ENCODE measurements at regions not wholly inside any gene's neighbourhood (a gene's known extent, or its start where the extent isn't known, plus 50 kb on each side); places are given as distances from the start of the nearest gene placed in this dataset.

DNA sequence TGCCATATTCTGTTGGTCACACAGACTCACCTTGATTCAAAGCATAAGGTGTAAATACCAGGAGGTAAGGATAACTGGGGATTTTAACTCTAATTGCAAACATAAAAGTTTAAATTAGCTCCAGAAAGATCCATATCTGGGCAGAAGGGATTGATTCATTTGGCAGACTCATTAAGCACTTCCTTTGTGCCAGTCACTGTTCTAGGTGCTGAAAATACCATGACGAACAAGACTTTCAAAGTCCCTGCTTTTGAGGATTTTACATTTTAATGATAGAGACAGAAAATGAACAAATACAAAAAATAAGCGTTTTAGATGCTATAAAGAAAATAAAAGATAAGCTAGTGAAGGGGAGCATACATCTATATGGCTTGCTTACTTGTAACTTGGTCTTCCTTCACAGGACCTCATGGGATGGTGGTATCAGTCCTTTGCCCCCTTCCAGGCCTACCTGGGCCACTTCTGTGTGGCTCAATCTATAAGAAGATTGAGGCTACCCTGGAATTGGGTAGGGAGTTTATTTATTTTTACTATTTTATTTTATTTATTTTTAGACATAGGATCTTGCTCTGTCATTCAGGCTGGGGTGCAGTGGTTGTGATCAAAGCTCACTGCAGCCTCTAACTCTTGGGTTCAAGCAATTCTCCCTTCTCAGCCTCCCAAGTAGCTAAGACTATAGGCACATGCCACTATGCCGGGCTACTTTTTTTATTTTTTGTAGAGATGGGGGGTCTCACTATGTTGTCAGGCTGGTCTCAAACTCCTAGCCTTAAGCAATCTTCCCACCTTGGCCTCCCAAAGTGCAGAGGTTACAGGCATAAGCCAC, 212.8 kb downstream of the MYCN start:
- Histone ChIP-seq H3K9me3 (ENCODE audit: control insufficient read depth, low read depth, low read length) (no peaks in the 10 kb centered on the region), H4K8ac (replicated peaks; ENCODE audit: insufficient read length, low read depth, low read length) (no peak overlapping the region), H3T11ph (ENCODE audit: low read length) (no peak overlapping the region), H4K5ac (ENCODE audit: insufficient read length, low read depth, low read length) (no peak overlapping the region), H3K56ac (ENCODE audit: insufficient read length, low read depth, low read length) (no peak overlapping the region), H3K18ac (ENCODE audit: insufficient read length, low read depth, low read length) (no peak overlapping the region), H2BK20ac (ENCODE audit: low read depth, low read length, poor library complexity, severe bottlenecking) (no peak overlapping the region), H3K23ac (ENCODE audit: insufficient read length, low read depth, low read length) (no peak overlapping the region), H3K14ac (ENCODE audit: insufficient read depth, low read length) (no peak overlapping the region), H3K27ac (ENCODE audit: insufficient read length, low read depth, low read length) (no peak overlapping the region), H3K79me1 (ENCODE audit: insufficient read depth, low read depth, low read length, poor library complexity, severe bottlenecking) (no peaks in the 10 kb centered on the region), H2BK15ac (ENCODE audit: low read depth, low read length) (no peak overlapping the region), H2BK12ac (ENCODE audit: insufficient read length, low read depth, low read length) (no peak overlapping the region), H3K23me2 (ENCODE audit: insufficient read length, low read depth, low read length, poor library complexity, severe bottlenecking) (no peaks in the 10 kb centered on the region), H2AFZ (ENCODE audit: low read length) (no peak overlapping the region), H4K20me1 (ENCODE audit: control insufficient read depth, insufficient read depth, insufficient read length) (no peaks in the 10 kb centered on the region), H2AK5ac (ENCODE audit: insufficient read length, low read length) (no peak overlapping the region), H3K9ac (ENCODE audit: extremely low read depth, insufficient read length, low read length) (no peak overlapping the region), H3K4me2 (ENCODE audit: insufficient read depth, insufficient read length, low read length) (no peak overlapping the region), H3K27me3 (ENCODE audit: insufficient read depth, low read length) (no peaks in the 10 kb centered on the region), H4K91ac (ENCODE audit: insufficient read length, low read depth, low read length) (no peak overlapping the region), H3K79me2 (ENCODE audit: insufficient read depth, low read length) (no peaks in the 10 kb centered on the region), H2BK120ac (ENCODE audit: low read depth, low read length, poor library complexity, severe bottlenecking) (no peak overlapping the region), H3K4me1 (ENCODE audit: insufficient read depth, low read length) (no peaks in the 10 kb centered on the region), H2BK5ac (ENCODE audit: insufficient read length, low read length) (no peak overlapping the region), H3K4ac (ENCODE audit: low read depth, low read length) (no peak overlapping the region)
- no peak for TF ChIP-seq CTCF (conservative IDR thresholded peaks at IDR 0.05)
- H3K4me1 Mint-ChIP-seq: peaks cover 0 to under 1% of the 10 kb centered on the region in 2 experiments; a peak in 1 of 4 replicates
- no peak for DNase-seq
- H3K4me3 Mint-ChIP-seq: no peak overlapping the region
- H3K9me3 Mint-ChIP-seq: 0 out of 5 replicates have a peak, but pooled peaks cover 0 to 2% of the 10 kb centered on the region in 2 experiments
- no CpG with 5 or more reads among the region's 3 CpGs for WGBS (ENCODE audit: extremely low coverage, insufficient read length, low lambda C conversion rate)
- H3K27me3 Mint-ChIP-seq (ENCODE audit: low read depth): no peaks in the 10 kb centered on the region
- no peaks in the 10 kb centered on the region; a peak in 1 of 7 replicates for H3K36me3 Mint-ChIP-seq (ENCODE audit: insufficient read depth in 1 of 3, low read depth in 3 of 3)
- no peak overlapping the region; a peak in 1 of 7 replicates for H3K27ac Mint-ChIP-seq

Measured in H9 (cell line).